Renal cortical epithelial cell (primary cell): ENCODE measurements at regions not wholly inside any gene's neighbourhood (a gene's known extent, or its start where the extent isn't known, plus 50 kb on each side); places are given as distances from the start of the nearest gene placed in this dataset.

ENCODE experiments used
- DNase-seq: peaks from one replicate; pipeline ENCODE4 v3.0.0-alpha.2; 2011; ENCODE audit warnings: low read depth

- no peak for DNase-seq
These were observed 474.3 kb downstream of the RSL24D1 start for GRCh38 chr15:54722342-54722986.

- DNase-seq, result no peak
These were observed 477.4 kb downstream of the RSL24D1 start for GRCh38 chr15:54719325-54719724.

GRCh38 chr15:54707805-54708752, 488.7 kb downstream of the RSL24D1 start:
- no peak for DNase-seq

GRCh38 chr15:54687628-54688027, 509.1 kb downstream of the RSL24D1 start:
- peak; percentile 56 for DNase-seq
